Bronchial epithelial cell (primary cell): ENCODE measurements at regions not wholly inside any gene's neighbourhood (a gene's known extent, or its start where the extent isn't known, plus 50 kb on each side); places are given as distances from the start of the nearest gene placed in this dataset.

Source experiments
- DNase-seq: peaks from one replicate; pipeline ENCODE4 v3.0.0-alpha.2; 2010; ENCODE audit warnings: low read depth
- FAIRE-seq: peaks from 2 replicates; lab custom pipeline; 2011; peaks lifted over from hg19 to GRCh38; lab: Jason Lieb, UNC
- H3K27me3 ChIP-seq: 2 replicates; pipeline ENCODE4 v1.5.1; 2011; ENCODE audit warnings: low read length; ENCODE audit not compliant: control insufficient read depth, insufficient read depth
- H3K36me3 ChIP-seq: 2 replicates; pipeline ENCODE4 v1.5.1; 2011; ENCODE audit warnings: low read length; ENCODE audit not compliant: control insufficient read depth, insufficient read depth
- H3K4me3 ChIP-seq: 2 replicates; pipeline ENCODE4 v1.5.1; 2011; ENCODE audit warnings: mild to moderate bottlenecking, low read depth, low read length, control low read depth
- TF ChIP-seq, protein P1 (sequence below): IDR thresholded peaks from 2 replicates; pipeline ENCODE4 v1.5.1; 2011; ENCODE audit warnings: mild to moderate bottlenecking, moderate library complexity, low read length, control low read depth, inconsistent platforms; ENCODE audit not compliant: insufficient read depth, severe bottlenecking

DNA sequence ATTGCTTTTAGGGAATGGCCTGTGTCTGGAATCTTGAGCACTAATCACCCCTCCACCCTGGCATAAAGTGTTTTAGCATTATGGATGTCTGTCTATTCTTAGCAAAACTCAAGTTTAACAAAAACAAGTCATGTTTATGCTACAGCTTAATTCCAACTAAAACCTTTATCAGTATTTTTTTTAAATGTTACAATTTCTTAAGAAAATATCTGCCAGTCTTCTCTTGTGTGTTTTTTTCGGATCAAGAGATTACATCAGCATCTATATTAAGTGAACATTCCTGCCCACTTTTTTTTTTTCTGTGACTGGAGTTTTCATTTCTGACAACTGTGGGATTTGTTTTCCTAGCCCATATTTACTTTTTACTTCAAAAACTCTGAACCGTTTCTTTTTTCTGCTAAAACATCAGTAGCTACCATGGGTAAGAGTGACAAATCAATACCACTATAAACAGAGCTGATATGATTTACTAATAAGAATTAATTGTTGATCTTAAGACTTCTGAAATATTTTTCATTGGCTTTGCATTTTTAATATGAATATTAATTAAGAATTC, 94.3 kb downstream of the EDN1 start:
- Histone ChIP-seq H3K27me3 (no peaks in the 10 kb centered on the region), H3K36me3 (no peaks in the 10 kb centered on the region), H3K4me3 (no peak overlapping the region)
- DNase-seq (no peak), FAIRE-seq (no peak)
- TF ChIP-seq, protein P1, sequence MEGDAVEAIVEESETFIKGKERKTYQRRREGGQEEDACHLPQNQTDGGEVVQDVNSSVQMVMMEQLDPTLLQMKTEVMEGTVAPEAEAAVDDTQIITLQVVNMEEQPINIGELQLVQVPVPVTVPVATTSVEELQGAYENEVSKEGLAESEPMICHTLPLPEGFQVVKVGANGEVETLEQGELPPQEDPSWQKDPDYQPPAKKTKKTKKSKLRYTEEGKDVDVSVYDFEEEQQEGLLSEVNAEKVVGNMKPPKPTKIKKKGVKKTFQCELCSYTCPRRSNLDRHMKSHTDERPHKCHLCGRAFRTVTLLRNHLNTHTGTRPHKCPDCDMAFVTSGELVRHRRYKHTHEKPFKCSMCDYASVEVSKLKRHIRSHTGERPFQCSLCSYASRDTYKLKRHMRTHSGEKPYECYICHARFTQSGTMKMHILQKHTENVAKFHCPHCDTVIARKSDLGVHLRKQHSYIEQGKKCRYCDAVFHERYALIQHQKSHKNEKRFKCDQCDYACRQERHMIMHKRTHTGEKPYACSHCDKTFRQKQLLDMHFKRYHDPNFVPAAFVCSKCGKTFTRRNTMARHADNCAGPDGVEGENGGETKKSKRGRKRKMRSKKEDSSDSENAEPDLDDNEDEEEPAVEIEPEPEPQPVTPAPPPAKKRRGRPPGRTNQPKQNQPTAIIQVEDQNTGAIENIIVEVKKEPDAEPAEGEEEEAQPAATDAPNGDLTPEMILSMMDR, result no peak

DNA sequence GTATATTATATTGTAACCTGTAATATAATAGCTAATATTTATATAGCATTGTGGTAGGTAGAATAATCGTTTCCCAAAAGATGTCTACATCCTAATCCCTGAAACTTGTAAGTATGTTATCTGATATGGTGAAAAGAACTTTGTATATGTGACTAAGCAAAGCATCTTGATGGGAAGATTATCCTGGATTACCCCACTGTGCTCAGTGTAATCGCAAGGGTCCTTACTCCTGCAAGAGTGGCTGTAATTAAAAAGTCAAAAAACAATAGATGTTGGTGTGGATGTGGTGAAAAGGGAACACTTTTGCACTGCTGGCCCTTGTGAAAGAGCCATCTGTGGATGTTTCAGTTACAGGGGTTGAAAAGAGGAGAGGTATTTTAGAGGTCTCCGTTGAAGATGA, 95.2 kb downstream of the EDN1 start:
- no peak overlapping the region for H3K4me3 ChIP-seq
- H3K36me3 ChIP-seq, result no peaks in the 10 kb centered on the region
- DNase-seq (no peak), FAIRE-seq (no peak)
- TF ChIP-seq, protein P1, result no peak
- H3K27me3 ChIP-seq, result no peaks in the 10 kb centered on the region

DNA sequence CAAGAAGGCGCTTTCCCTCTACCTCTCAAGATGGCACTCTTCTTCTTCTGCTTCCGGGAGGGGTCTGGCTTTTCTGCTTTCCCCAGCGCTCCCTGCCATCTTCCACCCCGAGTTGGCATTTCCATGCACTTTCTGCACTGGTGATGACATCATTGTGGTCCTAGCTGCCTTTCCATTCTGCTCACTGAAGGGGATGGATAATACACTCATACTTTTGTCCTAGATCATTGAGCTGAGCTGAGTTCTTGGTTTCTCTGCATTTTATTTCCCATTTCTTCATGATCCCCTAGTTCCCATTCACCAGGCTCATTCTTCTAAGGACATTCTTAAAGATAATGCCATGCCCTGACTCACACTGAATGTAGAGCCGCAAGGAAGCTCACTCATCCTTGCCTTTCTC, 96.7 kb downstream of the EDN1 start:
- FAIRE-seq (no peak), DNase-seq (no peak)
- Histone ChIP-seq H3K27me3 (no peaks in the 10 kb centered on the region), H3K4me3 (no peak overlapping the region), H3K36me3 (no peaks in the 10 kb centered on the region)
- TF ChIP-seq, protein P1, result no peak

DNA sequence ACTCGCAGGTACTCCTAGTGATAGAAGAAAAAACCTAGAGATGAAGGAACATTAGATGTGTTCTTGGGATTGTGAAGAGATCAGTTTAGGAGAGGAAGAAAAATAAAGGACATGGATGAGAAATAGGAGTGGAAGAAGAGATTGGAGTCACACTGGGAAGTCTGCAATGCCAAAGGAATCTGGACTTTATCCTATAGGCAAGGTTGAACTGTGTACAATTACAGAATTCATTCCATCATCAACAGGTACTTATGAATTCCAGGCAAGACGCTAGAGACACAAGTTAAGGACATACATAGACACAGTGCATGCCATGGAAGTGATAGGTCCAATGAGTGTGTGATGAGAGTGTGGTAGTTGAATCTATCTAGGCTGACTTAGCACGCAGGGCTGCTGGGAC, 101.3 kb downstream of the EDN1 start:
- no peak for DNase-seq
- H3K4me3 ChIP-seq, result no peak overlapping the region
- FAIRE-seq, result no peak
- TF ChIP-seq, protein P1, result no peak
- H3K27me3 ChIP-seq, result no peaks in the 10 kb centered on the region
- H3K36me3 ChIP-seq, result no peaks in the 10 kb centered on the region

DNA sequence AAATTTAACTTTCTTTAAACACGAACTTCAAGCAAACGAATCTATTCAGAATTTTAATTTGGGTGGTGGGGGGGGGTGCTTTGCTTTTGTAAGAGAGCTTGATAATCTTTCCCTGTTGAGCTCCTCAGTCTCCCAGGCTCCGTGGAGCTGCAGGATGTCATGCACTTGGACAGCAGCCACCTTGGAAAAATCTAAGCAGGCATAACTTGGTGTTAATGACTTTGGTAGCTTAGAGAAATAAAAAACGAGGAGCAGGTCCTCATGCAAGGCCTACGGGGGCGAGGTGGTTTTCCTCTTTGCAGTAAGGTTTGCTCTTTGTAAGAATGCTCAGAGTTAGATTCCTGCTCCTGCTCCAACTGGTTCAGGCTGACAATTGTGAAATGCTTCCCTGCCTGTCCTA, 102.3 kb downstream of the EDN1 start:
- Histone ChIP-seq H3K4me3 (no peak overlapping the region), H3K36me3 (no peaks in the 10 kb centered on the region), H3K27me3 (no peaks in the 10 kb centered on the region)
- FAIRE-seq (no peak), DNase-seq (no peak)
- TF ChIP-seq, protein P1, result no peak

DNA sequence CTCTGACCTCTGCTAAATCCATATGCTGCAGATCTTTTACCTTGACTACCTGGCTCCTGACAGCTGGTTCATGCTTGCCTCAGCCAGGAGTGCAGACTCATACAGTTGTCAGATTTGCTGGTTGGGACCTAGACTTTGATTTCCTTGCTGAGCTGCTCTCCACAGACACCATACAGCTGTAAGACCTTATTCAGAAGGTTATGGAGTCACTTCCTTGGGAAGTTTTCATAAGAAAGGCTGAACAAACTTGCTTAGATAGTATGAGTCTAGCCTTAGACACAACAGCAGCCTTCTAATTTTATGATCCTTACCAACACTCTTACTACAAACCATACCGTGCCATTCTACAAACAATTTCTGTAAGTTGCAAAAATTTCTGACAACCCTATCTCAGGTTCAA, 102.9 kb downstream of the EDN1 start:
- H3K36me3 ChIP-seq, result no peaks in the 10 kb centered on the region
- no peaks in the 10 kb centered on the region for H3K27me3 ChIP-seq
- FAIRE-seq (no peak), DNase-seq (peak; percentile 13)
- TF ChIP-seq, protein P1, result no peak
- no peak overlapping the region for H3K4me3 ChIP-seq
